Left renal pelvis (tissue), 4 donors: ENCODE measurements at regions not wholly inside any gene's neighbourhood (a gene's known extent, or its start where the extent isn't known, plus 50 kb on each side); places are given as distances from the start of the nearest gene placed in this dataset.
A peak's percentile ranks its signal among the peaks of the same experiment; 100 is the strongest.

Experiments
- DNase-seq, 4 donors: peaks; one replicate each; pipeline ENCODE4 v3.0.0-alpha.2; 2013; ENCODE audit warnings: low read depth in 4 of 4, low spot score in 3 of 4

GRCh38 chr5:167721926-167722440, 569.5 kb upstream of the WWC1 start:
- DNase-seq, result no peak

DNA sequence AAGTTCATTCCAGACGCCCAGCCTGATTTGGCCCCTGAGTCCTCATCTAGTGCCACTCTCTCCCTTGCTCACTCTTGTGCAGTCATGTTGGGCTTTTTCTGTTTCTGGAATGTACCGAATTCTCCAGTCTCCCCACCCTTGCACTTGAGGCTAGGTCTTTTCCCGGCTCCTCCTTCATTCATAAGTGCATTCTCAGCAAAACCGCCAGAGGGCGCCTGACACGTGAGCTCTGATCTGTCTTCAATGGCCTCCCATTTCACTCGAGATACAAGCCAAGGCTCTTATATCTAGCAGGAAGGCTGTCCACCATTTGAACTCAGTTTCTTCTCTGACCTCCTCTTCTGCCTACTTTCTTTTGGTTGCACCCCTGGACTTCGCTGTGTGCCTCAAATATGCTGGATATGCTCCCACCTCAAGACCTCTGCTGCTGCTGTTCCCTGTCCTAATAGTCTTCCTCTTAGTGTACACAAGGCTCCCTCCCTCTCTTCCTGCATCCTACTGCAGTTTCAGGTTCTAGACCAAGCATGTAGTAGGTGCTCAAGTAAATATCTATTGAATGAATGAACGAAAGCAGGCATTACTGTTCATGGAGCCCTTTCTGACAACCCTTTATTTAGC, 568.1 kb upstream of the WWC1 start:
- DNase-seq, result peak; percentile 52 to 69 (median 64)

DNA sequence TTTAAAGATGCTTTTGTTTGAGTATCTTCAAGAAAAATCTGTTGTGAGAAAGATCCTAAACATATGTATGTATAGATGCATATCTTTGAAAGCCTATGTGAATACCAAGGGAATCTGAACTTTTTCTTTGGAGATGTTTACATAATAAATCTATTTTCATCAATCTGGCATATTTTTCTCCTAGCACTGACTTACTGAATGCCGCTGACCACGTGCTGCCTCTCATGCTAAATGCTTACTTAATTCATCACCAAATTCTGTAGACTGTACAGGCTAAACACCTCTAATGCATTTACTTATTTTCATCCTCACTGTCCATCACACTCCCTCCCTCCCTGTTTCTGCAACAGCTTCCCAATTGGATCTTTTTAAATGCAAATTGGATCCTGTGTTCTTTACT, 566.2 kb upstream of the WWC1 start:
- DNase-seq, result no peak

- no peak for DNase-seq
Observed at GRCh38 chr5:167725741-167726140, 565.7 kb upstream of the WWC1 start.

GRCh38 chr5:167726642-167727041, 564.8 kb upstream of the WWC1 start:
- DNase-seq, result no peak

- no peak for DNase-seq
Observed at GRCh38 chr5:167730121-167730520, 561.3 kb upstream of the WWC1 start.

DNA sequence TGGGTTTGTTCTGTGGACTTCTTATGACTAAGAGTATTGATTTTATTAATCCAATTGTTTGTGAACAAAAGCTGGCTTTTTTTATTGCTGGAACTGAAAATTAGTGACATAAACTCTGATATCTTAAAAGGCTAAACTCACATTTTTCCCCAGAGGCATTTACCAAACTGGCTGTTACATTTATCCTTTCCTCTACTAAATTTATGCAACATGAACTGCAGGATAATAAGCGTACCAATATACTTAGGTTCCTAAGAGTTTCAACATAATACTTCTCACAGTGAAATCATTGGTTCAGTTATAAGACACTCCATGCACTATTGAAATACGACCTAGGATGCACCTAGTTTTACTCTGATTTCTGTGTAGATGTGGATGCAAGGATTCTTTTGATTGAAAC, 560.8 kb upstream of the WWC1 start:
- no peak for DNase-seq

DNA sequence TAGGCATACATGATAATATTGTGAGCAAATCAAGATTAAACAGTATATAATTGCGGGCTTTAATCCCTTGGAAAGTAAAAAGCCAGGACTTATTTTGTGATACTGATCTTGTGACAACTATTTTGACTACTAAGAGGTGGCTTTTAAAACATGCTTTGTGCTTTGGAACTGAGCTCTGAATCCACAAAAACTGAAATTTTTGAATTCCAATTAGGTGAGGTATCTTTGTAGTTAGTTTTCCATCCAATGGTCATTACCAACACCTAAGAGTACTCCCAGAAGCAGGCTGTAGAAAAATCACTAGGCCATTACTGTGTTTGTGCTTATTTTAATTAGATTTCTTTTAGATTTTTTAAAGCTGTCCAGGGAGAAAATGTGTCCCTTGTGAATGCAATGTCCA, 559.5 kb upstream of the WWC1 start:
- no peak for DNase-seq

DNA sequence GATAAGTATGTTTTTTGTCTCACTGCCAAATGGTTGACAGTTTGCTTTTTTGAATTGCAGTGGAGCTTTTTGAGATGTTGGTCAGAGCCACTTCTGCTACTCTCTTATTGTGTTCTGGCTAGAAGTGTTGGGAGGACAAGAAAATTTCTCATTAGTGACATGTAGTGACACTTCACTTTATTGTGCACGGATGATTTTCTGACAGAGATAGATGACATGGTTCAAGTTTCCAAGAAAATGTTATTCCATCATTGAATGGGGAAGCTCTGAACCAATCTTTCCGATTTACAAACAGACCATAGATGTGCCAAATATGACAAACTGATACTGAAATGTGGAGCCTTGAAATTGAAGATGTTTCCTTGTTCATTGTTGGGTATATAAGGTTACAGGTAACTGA, 558.9 kb upstream of the WWC1 start:
- no peak for DNase-seq

DNA sequence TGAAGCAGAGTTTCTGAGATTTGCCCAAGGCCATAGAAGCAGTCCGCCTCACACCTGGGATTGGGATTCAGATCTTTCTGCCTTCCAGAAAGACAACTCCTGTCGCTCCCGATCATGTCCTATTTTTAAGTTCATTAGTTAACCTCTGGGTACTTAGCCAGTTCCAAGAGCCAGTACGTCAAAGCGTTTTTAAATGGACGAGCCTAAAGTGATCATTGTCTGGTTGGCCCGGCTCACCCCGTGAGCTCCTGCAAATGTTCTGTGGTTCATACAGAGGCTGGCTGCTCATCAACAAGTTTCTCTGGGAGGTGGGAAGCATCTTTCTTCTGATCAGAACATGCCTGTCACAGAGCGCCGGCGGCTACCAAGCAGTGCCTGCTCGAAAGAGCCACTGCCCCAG, 554.5 kb upstream of the WWC1 start:
- no peak for DNase-seq

- no peak for DNase-seq
Observed at GRCh38 chr5:167743695-167744464, 547.6 kb upstream of the WWC1 start.

- DNase-seq, result no peak
Observed at GRCh38 chr5:167745868-167746267, 545.6 kb upstream of the WWC1 start.

GRCh38 chr5:167750586-167750985, 540.9 kb upstream of the WWC1 start:
- no peak for DNase-seq

DNA sequence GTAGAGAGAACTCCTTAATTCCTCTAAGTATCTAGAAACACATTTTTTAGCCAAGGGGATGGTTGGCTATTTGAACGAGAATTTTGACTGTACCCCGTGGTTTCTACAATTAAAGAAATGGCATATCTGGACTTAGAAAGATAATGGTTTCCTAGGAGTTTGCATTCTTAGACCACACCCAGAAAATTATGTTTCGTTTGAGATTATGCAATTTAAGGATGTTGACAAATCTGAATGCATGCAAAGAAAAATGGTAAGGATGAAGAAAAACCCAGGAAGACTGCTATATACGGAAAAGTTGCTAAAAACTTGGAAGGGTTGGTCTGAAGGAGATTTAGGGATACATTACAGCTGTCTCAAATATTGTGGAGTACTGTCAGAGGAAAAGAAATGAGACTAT, 538.5 kb upstream of the WWC1 start:
- DNase-seq, result no peak

- no peak for DNase-seq
Observed at GRCh38 chr5:167753725-167754490, 537.5 kb upstream of the WWC1 start.

DNA sequence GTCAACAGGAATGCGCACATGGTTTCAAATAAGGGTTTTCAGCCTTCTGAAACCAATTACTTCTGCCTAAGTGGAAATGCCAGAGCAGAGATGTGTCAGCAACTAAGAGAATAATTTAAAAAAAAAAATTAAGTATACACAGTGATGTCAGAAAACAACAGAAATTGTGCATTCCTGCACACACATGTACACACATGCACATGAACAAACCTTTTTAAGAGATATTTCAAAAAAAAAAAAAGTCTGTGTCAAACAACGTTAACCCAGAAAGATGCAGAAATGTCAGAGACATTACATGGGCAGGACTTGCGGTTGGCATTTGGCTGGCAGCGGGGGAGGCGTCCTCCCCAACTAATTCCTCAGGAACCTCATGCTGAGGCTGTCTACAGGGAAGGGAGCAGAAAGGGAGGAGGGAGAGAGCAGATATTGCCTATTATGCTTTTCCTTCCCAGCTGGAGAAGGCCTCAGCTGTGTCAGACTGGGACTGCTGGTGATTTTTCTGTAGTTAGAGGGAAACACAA, 536.9 kb upstream of the WWC1 start:
- peak in 1 of 4 donors; percentile 10 for DNase-seq

- DNase-seq, result no peak
Observed at GRCh38 chr5:167755420-167755819, 536.0 kb upstream of the WWC1 start.

DNA sequence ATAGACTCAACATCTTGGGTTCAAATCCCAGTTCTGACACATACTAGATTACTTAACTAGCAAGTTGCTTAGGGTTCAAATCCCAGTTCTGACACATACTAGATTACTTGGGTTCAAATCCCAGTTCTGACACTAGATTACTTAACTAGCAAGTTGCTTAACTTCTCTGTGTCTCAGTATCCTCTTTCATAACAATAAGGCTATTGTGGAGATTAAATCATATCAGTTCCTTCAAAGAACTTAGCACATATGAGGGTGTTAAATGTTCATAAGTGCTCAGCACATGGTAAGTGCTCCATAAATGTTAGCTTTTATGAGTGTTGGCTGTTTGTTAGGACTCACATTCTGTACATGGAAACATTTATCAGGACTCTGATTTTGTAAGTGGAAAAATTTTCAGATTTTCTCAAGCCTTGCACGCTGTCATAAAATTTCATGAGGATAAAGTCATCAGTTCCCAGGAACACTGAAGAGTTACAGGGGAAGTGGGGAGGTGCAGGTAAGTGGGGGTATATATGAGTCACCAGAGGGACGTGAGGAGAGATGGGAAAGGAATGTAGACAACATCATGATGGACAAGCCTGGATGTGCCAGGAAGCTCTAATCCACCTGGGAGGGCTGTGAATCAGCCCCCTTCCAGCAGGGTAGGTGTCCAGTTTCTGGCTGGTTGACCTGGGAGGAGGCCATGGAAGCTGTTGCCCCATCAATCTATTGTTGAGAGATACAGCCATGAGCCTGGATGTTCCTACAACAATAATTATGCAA, 532.2 kb upstream of the WWC1 start:
- DNase-seq, result no peak

DNA sequence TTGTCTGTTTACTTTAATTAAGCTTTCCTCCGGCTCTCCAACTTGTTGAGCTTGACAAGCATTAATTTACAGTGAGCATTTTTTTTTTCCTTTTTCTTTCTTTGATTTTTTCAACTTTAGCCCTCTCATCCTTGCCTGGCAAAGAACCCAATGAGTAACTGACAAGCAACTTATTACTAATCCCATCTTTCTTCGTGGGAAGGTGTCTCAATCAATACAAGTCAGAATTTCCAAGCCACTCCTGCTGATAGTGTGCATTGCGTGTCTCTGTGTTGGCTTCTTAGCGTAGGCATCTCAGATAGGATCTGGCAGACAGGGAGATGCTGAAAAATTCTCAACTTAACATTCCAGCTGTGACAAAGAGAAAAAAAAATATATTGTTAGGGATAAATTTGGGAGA, 527.7 kb upstream of the WWC1 start:
- no peak for DNase-seq

DNA sequence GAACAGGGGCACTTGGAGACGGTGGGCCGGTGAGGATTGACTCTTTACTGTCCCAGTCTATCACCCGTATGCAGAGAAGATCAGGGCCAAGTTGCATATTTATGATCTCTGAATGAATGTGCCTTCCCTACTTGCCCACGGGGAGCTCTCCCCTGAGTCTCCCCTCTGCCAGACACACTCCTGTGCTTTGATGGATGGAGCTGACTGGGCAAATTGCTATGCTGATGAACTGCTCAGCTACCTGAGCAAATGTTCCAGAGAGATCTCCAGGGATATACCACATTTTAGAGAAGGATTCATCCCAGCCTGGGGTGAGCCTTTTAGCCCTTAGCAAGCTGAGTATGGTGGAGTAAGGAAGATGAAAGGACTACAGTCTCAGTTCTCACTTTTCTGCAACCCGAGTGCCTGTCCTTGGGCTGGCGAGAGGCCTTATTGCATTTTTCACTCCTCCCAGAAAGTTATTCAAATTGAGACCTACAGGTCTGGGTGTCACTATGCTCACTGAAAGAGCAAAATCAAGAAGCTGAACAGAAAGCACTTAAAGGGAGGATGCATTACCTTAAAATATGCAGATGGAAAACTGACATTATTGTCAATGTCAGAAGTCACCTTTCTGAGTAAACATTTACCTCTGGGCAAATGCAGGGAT, 526.7 kb upstream of the WWC1 start:
- DNase-seq, result no peak
